ENCODE measurements at regions not wholly inside any gene's neighbourhood (a gene's known extent, or its start where the extent isn't known, plus 50 kb on each side); places are given as distances from the start of the nearest gene placed in this dataset.

- TF ChIP-seq EZH2 (IDR thresholded peaks at IDR 0.05) (no peak), POLR2AphosphoS5 (IDR thresholded peaks at IDR 0.05; ENCODE audit: borderline replicate concordance, low read depth, low read length) (no peak), FOXP2 (optimal IDR thresholded peaks at IDR 0.05; ENCODE audit: control extremely low read depth, extremely low read length, insufficient read depth) (no peak)
Observed at GRCh38 chrX:43504394-43504793, 151.7 kb upstream of the MAOA start.

Data from SK-N-MC (cell line).